CD4-positive, CD25-positive, alpha-beta regulatory T cell (primary cell): ENCODE measurements at regions not wholly inside any gene's neighbourhood (a gene's known extent, or its start where the extent isn't known, plus 50 kb on each side); places are given as distances from the start of the nearest gene placed in this dataset.
"Not testable (repeated sequence)": the region's sequence is repeated elsewhere in the genome, so short reads cannot be mapped to it uniquely, and the experiment has no call there.

Experiments
- ATAC-seq, 2 donors: fragments of 150-1000 bp; cut with Tn5 transposase; one replicate each; pipeline ENCODE4 v1.10.0; 2021; ENCODE audit warnings: low read depth in 2 of 2, moderate number of reproducible peaks in 2 of 2, moderate library complexity in 1 of 2
- DNase-seq, 3 donors: peaks; one replicate each; pipeline versions ENCODE4 v3.0.0 to v3.0.0-alpha.2; 2012 to 2022; ENCODE audit warnings: mixed read lengths in 1 of 3
- H3K27ac ChIP-seq: one replicate; pipeline ENCODE4 v1.7.0; 2013; ENCODE audit warnings: mild to moderate bottlenecking, low read length; ENCODE audit not compliant: insufficient read depth, poor library complexity, severe bottlenecking
- H3K27me3 ChIP-seq: one replicate; pipeline ENCODE4 v1.7.0; 2013; ENCODE audit warnings: low read length; ENCODE audit not compliant: control insufficient read depth, insufficient read depth
- H3K36me3 ChIP-seq: one replicate; pipeline ENCODE4 v1.7.0; 2013; ENCODE audit warnings: mild to moderate bottlenecking, low read length, moderate library complexity; ENCODE audit not compliant: control insufficient read depth, insufficient read depth
- H3K4me1 ChIP-seq: 2 replicates; pipeline ENCODE4 v1.7.0; 2013; ENCODE audit warnings: mild to moderate bottlenecking, low read length; ENCODE audit not compliant: insufficient read depth, control insufficient read depth, poor library complexity, severe bottlenecking
- H3K4me3 ChIP-seq: one replicate; pipeline ENCODE4 v1.7.0; 2013; ENCODE audit warnings: low read depth, mild to moderate bottlenecking, low read length, moderate library complexity
- H3K9me3 ChIP-seq, 2 experiments: 1 replicate in 1 of 2; 2 replicates in 1 of 2; pipeline ENCODE4 v1.7.0; 2013; ENCODE audit warnings: low read length in 2 of 2, mild to moderate bottlenecking in 1 of 2, moderate library complexity in 1 of 2; ENCODE audit not compliant: control insufficient read depth in 2 of 2
- H3K27ac Mint-ChIP-seq, 3 donors: one replicate each; pipeline ENCODE4 v1.8.0; 2020 to 2022; ENCODE audit warnings: mild to moderate bottlenecking in 3 of 3, mixed read lengths in 3 of 3, moderate library complexity in 2 of 3
- H3K27me3 Mint-ChIP-seq: one replicate; pipeline ENCODE4 v1.8.0; 2022; ENCODE audit warnings: mild to moderate bottlenecking, mixed read lengths
- H3K36me3 Mint-ChIP-seq: one replicate; pipeline ENCODE4 v1.8.0; 2020; ENCODE audit warnings: mixed read lengths
- H3K4me1 Mint-ChIP-seq, 4 donors: one replicate each; pipeline ENCODE4 v1.8.0; 2020 to 2022; ENCODE audit warnings: mixed read lengths in 4 of 4, mild to moderate bottlenecking in 1 of 4
- H3K4me3 Mint-ChIP-seq, 4 donors: one replicate each; pipeline ENCODE4 v1.8.0; 2020 to 2022; ENCODE audit warnings: mild to moderate bottlenecking in 4 of 4, mixed read lengths in 4 of 4, moderate library complexity in 3 of 4
- H3K9me3 Mint-ChIP-seq, 7 donors: one replicate each; pipeline ENCODE4 v1.8.0; 2020 to 2022; ENCODE audit warnings: mixed read lengths in 7 of 7, mild to moderate bottlenecking in 3 of 7, moderate library complexity in 2 of 7

- H3K27ac ChIP-seq = no peak overlapping the region
- no peak overlapping the region for H3K27ac Mint-ChIP-seq
- H3K36me3 ChIP-seq = no peaks in the 10 kb centered on the region
- no peaks in the 10 kb centered on the region for H3K4me1 ChIP-seq
- H3K4me1 Mint-ChIP-seq = no peaks in the 10 kb centered on the region
- H3K9me3 ChIP-seq = no peaks in the 10 kb centered on the region
- no peak overlapping the region for H3K4me3 ChIP-seq
- peaks cover 2% of the 10 kb centered on the region for H3K27me3 ChIP-seq
- ATAC-seq = no peak
- no peaks in the 10 kb centered on the region for H3K9me3 Mint-ChIP-seq
- no peaks in the 10 kb centered on the region for H3K36me3 Mint-ChIP-seq
- H3K27me3 Mint-ChIP-seq = peaks cover 4% of the 10 kb centered on the region
- peak in 1 of 3 donors; percentile 35 for DNase-seq
- H3K4me3 Mint-ChIP-seq = no peak overlapping the region
Measured at GRCh38 chr1:245079021-245079609, 75.7 kb upstream of the KIF26B start.

- ATAC-seq = no peak
Measured at GRCh38 chr1:245074898-245075297, 79.9 kb upstream of the KIF26B start.

GRCh38 chr1:245074232-245074747, 80.5 kb upstream of the KIF26B start:
- Histone ChIP-seq H3K4me1 (no peaks in the 10 kb centered on the region), H3K9me3 (no peaks in the 10 kb centered on the region), H3K27ac (no peak overlapping the region), H3K27me3 (peaks cover 2% of the 10 kb centered on the region), H3K4me3 (no peak overlapping the region), H3K36me3 (no peaks in the 10 kb centered on the region)
- Mint-ChIP-seq H3K4me1 (no peaks in the 10 kb centered on the region), H3K9me3 (peaks cover 0 to 3% (median 0%) of the 10 kb centered on the region in 7 donors), H3K27me3 (peaks cover 4% of the 10 kb centered on the region), H3K27ac (no peak overlapping the region), H3K36me3 (peaks cover 4% of the 10 kb centered on the region), H3K4me3 (no peak overlapping the region)
- DNase-seq (no peak), ATAC-seq (no peak)

More at GRCh38 chr1:245074898-245075297, 79.9 kb upstream of the KIF26B start:
- Histone ChIP-seq H3K36me3 (no peaks in the 10 kb centered on the region), H3K27me3 (peaks cover 2% of the 10 kb centered on the region), H3K4me3 (no peak overlapping the region), H3K27ac (no peak overlapping the region), H3K4me1 (no peaks in the 10 kb centered on the region), H3K9me3 (no peaks in the 10 kb centered on the region)
- Mint-ChIP-seq H3K4me3 (no peak overlapping the region), H3K9me3 (peaks cover 0 to 3% (median 0%) of the 10 kb centered on the region in 7 donors), H3K36me3 (peaks cover 4% of the 10 kb centered on the region), H3K4me1 (no peaks in the 10 kb centered on the region), H3K27ac (no peak overlapping the region), H3K27me3 (no peaks in the 10 kb centered on the region)
- DNase-seq = no peak

GRCh38 chr1:245070836-245071615, 83.8 kb upstream of the KIF26B start:
- peaks cover 4% of the 10 kb centered on the region for H3K36me3 Mint-ChIP-seq
- H3K27ac Mint-ChIP-seq = no peak overlapping the region
- Histone ChIP-seq H3K4me1 (no peaks in the 10 kb centered on the region), H3K4me3 (no peak overlapping the region), H3K9me3 (no peaks in the 10 kb centered on the region), H3K27ac (no peak overlapping the region), H3K36me3 (no peaks in the 10 kb centered on the region), H3K27me3 (no peaks in the 10 kb centered on the region)
- H3K9me3 Mint-ChIP-seq = peaks cover 0 to 3% (median 0%) of the 10 kb centered on the region in 7 donors
- DNase-seq (no peak), ATAC-seq (no peak)
- no peak overlapping the region for H3K4me3 Mint-ChIP-seq
- peaks cover 6% of the 10 kb centered on the region for H3K27me3 Mint-ChIP-seq
- H3K4me1 Mint-ChIP-seq = peaks cover 0 to 3% (median 2%) of the 10 kb centered on the region in 4 donors

GRCh38 chr1:245067257-245067656, 87.5 kb upstream of the KIF26B start:
- Histone ChIP-seq H3K4me3 (no peak overlapping the region), H3K27ac (no peak overlapping the region), H3K4me1 (no peaks in the 10 kb centered on the region), H3K27me3 (no peaks in the 10 kb centered on the region), H3K36me3 (no peaks in the 10 kb centered on the region), H3K9me3 (no peaks in the 10 kb centered on the region)
- H3K27ac Mint-ChIP-seq = no peak overlapping the region
- ATAC-seq (no peak), DNase-seq (no peak)
- peaks cover 6% of the 10 kb centered on the region for H3K27me3 Mint-ChIP-seq
- H3K36me3 Mint-ChIP-seq = no peaks in the 10 kb centered on the region
- H3K4me1 Mint-ChIP-seq = peaks cover 0 to 5% (median 2%) of the 10 kb centered on the region in 4 donors
- peak overlapping the region in 1 of 4 donors; percentile 3 for H3K4me3 Mint-ChIP-seq
- peaks cover 0 to 2% (median 0%) of the 10 kb centered on the region in 7 donors for H3K9me3 Mint-ChIP-seq

- Mint-ChIP-seq H3K27ac (peak overlapping the region in 1 of 3 donors; percentile 3), H3K4me3 (no peak overlapping the region)
- ATAC-seq = no peak
Measured at GRCh38 chr1:245062741-245063305, 92.0 kb upstream of the KIF26B start.

GRCh38 chr1:245061808-245062207, 93.0 kb upstream of the KIF26B start:
- not testable (repeated sequence) for H3K36me3 Mint-ChIP-seq, H3K9me3 Mint-ChIP-seq, H3K27ac Mint-ChIP-seq, H3K4me3 ChIP-seq, ATAC-seq, H3K27me3 Mint-ChIP-seq, H3K27ac ChIP-seq, H3K4me1 ChIP-seq, H3K4me1 Mint-ChIP-seq, H3K9me3 ChIP-seq, H3K27me3 ChIP-seq, DNase-seq, H3K36me3 ChIP-seq, H3K4me3 Mint-ChIP-seq

More at GRCh38 chr1:245062741-245063305, 92.0 kb upstream of the KIF26B start:
- H3K4me1 ChIP-seq = no peaks in the 10 kb centered on the region
- Mint-ChIP-seq H3K9me3 (no peaks in the 10 kb centered on the region), H3K36me3 (no peaks in the 10 kb centered on the region), H3K4me1 (peaks cover 0 to 5% (median 2%) of the 10 kb centered on the region in 4 donors), H3K27me3 (no peaks in the 10 kb centered on the region)
- no peak for DNase-seq
- H3K4me3 ChIP-seq = no peak overlapping the region
- H3K9me3 ChIP-seq = no peaks in the 10 kb centered on the region
- H3K36me3 ChIP-seq = no peaks in the 10 kb centered on the region
- H3K27me3 ChIP-seq = no peaks in the 10 kb centered on the region
- H3K27ac ChIP-seq = no peak overlapping the region
